ENCODE measurements at regions not wholly inside any gene's neighbourhood (a gene's known extent, or its start where the extent isn't known, plus 50 kb on each side); places are given as distances from the start of the nearest gene placed in this dataset.

DNA sequence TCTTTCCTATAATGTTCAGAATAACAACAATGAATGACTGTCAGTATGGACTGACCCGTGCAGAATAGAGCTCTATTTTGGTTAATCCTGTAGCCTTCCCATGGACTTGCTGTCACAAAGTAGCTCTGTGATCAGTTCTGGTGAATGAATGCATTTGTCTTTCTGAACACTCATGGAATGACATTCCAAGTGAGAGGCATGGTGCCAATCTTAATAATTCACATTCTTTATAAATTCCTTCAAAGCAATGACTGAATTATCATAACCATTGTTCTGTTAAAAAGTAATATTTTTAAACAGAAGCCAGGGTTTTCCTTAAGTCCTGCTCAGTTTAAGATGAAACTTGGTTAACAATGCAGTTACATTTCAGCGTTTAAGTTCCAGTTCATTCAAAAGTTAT, 360.5 kb downstream of the ICE1 start:
- DNase-seq (ENCODE audit: low read depth in 1 of 2, low spot score in 1 of 2), result no peak
- no peaks in the 10 kb centered on the region for H3K27me3 ChIP-seq (ENCODE audit: insufficient read depth, poor library complexity, severe bottlenecking)
- TF ChIP-seq, protein P1, sequence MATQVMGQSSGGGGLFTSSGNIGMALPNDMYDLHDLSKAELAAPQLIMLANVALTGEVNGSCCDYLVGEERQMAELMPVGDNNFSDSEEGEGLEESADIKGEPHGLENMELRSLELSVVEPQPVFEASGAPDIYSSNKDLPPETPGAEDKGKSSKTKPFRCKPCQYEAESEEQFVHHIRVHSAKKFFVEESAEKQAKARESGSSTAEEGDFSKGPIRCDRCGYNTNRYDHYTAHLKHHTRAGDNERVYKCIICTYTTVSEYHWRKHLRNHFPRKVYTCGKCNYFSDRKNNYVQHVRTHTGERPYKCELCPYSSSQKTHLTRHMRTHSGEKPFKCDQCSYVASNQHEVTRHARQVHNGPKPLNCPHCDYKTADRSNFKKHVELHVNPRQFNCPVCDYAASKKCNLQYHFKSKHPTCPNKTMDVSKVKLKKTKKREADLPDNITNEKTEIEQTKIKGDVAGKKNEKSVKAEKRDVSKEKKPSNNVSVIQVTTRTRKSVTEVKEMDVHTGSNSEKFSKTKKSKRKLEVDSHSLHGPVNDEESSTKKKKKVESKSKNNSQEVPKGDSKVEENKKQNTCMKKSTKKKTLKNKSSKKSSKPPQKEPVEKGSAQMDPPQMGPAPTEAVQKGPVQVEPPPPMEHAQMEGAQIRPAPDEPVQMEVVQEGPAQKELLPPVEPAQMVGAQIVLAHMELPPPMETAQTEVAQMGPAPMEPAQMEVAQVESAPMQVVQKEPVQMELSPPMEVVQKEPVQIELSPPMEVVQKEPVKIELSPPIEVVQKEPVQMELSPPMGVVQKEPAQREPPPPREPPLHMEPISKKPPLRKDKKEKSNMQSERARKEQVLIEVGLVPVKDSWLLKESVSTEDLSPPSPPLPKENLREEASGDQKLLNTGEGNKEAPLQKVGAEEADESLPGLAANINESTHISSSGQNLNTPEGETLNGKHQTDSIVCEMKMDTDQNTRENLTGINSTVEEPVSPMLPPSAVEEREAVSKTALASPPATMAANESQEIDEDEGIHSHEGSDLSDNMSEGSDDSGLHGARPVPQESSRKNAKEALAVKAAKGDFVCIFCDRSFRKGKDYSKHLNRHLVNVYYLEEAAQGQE (IDR thresholded peaks at IDR 0.05; ENCODE audit: insufficient replicate concordance, low read depth), result no peak
- TF ChIP-seq POLR2AphosphoS5 (IDR thresholded peaks at IDR 0.05; ENCODE audit: low read depth) (no peak), GABPA (IDR thresholded peaks at IDR 0.05; ENCODE audit: low read depth) (no peak), SPI1 (IDR thresholded peaks at IDR 0.05; ENCODE audit: borderline replicate concordance, low read depth) (no peak)
- TF ChIP-seq, protein P2, sequence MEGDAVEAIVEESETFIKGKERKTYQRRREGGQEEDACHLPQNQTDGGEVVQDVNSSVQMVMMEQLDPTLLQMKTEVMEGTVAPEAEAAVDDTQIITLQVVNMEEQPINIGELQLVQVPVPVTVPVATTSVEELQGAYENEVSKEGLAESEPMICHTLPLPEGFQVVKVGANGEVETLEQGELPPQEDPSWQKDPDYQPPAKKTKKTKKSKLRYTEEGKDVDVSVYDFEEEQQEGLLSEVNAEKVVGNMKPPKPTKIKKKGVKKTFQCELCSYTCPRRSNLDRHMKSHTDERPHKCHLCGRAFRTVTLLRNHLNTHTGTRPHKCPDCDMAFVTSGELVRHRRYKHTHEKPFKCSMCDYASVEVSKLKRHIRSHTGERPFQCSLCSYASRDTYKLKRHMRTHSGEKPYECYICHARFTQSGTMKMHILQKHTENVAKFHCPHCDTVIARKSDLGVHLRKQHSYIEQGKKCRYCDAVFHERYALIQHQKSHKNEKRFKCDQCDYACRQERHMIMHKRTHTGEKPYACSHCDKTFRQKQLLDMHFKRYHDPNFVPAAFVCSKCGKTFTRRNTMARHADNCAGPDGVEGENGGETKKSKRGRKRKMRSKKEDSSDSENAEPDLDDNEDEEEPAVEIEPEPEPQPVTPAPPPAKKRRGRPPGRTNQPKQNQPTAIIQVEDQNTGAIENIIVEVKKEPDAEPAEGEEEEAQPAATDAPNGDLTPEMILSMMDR (IDR thresholded peaks at IDR 0.05; ENCODE audit: insufficient read depth, low read length), result no peak
- no peak overlapping the region for H3K4me3 ChIP-seq (replicated peaks; ENCODE audit: insufficient read depth, low read length)
- no peak overlapping the region for H3K27ac ChIP-seq (replicated peaks)

DNA sequence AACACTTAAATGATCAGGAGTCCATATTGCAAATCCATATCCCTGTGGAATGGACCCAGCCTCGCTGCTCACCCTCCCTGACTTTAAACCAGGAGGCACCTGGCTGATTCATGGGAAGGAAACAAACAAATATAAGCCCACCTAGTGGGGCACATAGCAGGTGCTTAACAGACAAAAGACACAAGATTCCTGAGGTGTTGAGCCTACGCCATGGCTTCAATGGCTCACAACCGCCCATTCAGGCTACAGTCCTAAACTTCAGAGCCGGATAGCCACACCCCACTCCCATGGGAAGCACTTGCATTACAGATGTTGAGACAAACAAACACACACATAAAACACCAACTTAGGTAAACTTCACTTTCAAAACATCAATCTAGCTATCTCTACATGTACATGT, 359.9 kb downstream of the ICE1 start:
- no peak overlapping the region for H3K4me3 ChIP-seq (replicated peaks; ENCODE audit: insufficient read depth, low read length)
- no peak for DNase-seq (ENCODE audit: low read depth in 1 of 2, low spot score in 1 of 2)

DNA sequence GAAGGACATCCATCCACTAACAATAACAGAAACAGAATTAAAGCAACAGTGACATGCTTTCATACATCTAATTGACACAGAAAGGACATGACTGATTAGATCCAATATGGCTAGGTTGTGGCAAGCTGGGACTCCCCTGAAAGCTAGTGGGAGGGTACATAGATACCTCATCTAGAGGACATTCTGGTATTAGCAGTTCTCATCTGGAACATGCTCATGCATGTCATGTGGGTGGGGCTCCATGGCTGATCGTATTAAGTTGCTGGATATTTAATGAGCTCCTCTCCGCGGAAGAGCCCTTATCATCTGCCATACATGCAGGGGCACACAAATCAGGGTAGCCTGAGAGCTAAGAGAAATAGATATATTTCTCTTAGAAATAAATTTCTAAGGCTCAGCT, 358.9 kb downstream of the ICE1 start:
- Histone ChIP-seq H3K27me3 (ENCODE audit: insufficient read depth, poor library complexity, severe bottlenecking) (no peaks in the 10 kb centered on the region), H3K4me3 (replicated peaks; ENCODE audit: insufficient read depth, low read length) (no peak overlapping the region), H3K27ac (replicated peaks) (no peak overlapping the region)
- no peak for DNase-seq (ENCODE audit: low read depth in 1 of 2, low spot score in 1 of 2)
- TF ChIP-seq SPI1 (IDR thresholded peaks at IDR 0.05; ENCODE audit: borderline replicate concordance, low read depth) (no peak), POLR2AphosphoS5 (IDR thresholded peaks at IDR 0.05; ENCODE audit: low read depth) (no peak), GABPA (IDR thresholded peaks at IDR 0.05; ENCODE audit: low read depth) (no peak)
- TF ChIP-seq, protein P2 (IDR thresholded peaks at IDR 0.05; ENCODE audit: insufficient read depth, low read length), result no peak

More for the DNA sequence above, 359.9 kb downstream of the ICE1 start:
- H3K27ac ChIP-seq (replicated peaks), result no peak overlapping the region
- TF ChIP-seq SPI1 (IDR thresholded peaks at IDR 0.05; ENCODE audit: borderline replicate concordance, low read depth), result no peak
- TF ChIP-seq, protein P2 (IDR thresholded peaks at IDR 0.05; ENCODE audit: insufficient read depth, low read length), result no peak
- no peaks in the 10 kb centered on the region for H3K27me3 ChIP-seq (ENCODE audit: insufficient read depth, poor library complexity, severe bottlenecking)

DNA sequence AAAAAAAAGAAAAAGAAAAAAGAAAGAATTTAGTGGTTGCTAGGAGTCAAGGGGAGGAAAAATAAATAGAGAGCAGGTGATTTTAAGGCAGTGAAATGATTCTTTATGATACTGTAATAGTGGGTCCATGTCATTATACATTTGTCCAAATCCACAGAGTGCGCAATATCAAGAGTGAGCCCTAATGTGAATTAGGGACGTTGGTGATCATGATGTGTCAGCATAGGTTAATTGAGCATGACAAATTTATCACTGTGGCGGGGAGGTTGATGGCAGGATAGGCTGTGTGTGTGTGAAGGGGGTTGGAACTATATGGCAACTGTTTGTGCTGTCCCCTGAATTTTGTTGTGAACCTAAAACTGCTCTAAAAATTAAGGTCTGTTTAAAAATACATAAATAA, 357.8 kb downstream of the ICE1 start:
- TF ChIP-seq GABPA (IDR thresholded peaks at IDR 0.05; ENCODE audit: low read depth), result no peak
- TF ChIP-seq, protein P1 (IDR thresholded peaks at IDR 0.05; ENCODE audit: insufficient replicate concordance, low read depth), result no peak
- TF ChIP-seq, protein P2 (IDR thresholded peaks at IDR 0.05; ENCODE audit: insufficient read depth, low read length), result no peak
- no peak for TF ChIP-seq SPI1 (IDR thresholded peaks at IDR 0.05; ENCODE audit: borderline replicate concordance, low read depth)
- no peak for TF ChIP-seq POLR2AphosphoS5 (IDR thresholded peaks at IDR 0.05; ENCODE audit: low read depth)
- Histone ChIP-seq H3K27me3 (ENCODE audit: insufficient read depth, poor library complexity, severe bottlenecking) (no peaks in the 10 kb centered on the region), H3K27ac (replicated peaks) (no peak overlapping the region), H3K4me3 (replicated peaks; ENCODE audit: insufficient read depth, low read length) (no peak overlapping the region)
- DNase-seq (ENCODE audit: low read depth in 1 of 2, low spot score in 1 of 2), result no peak

Data from HL-60 (cell line).